ENCODE measurements at regions not wholly inside any gene's neighbourhood (a gene's known extent, or its start where the extent isn't known, plus 50 kb on each side); places are given as distances from the start of the nearest gene placed in this dataset.

DNA sequence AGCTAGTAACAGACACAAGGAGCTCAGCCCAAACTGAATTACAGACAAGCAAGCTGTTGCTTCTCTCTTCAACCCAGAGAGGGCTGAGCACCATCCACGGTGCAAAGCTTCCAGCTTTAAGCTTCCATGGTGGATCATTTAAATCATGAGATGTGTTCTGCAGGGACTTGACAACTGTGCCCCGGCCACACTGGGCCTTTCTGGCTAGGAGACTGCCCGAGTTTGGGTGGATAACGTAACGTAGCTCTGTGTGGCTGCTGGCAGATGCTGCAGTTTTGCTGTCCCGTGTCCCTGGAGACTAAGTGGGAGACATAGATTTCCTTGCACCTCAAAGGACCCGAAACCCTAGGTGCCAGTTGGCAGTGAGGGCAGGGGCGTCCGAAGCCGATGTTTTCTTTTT is 234.0 kb downstream of the IRX2 start:
- H3K79me2 ChIP-seq (ENCODE audit: control insufficient read depth, insufficient read depth, low read length, unreplicated experiment), result no peaks in the 10 kb centered on the region
- no peak overlapping the region for H3K4me3 ChIP-seq (ENCODE audit: low read depth, low read length)
- no peak overlapping the region for H3K27ac ChIP-seq (ENCODE audit: low read depth, low read length)
- no peaks in the 10 kb centered on the region for H3K4me1 ChIP-seq (ENCODE audit: control insufficient read depth, insufficient read depth, low read length, unreplicated experiment)
- no peaks in the 10 kb centered on the region for H3K27me3 ChIP-seq (ENCODE audit: insufficient read depth, low read length)
- no peak overlapping the region for H2AFZ ChIP-seq (ENCODE audit: low read length, unreplicated experiment)
- H3K36me3 ChIP-seq (ENCODE audit: insufficient read depth, low read length), result no peaks in the 10 kb centered on the region

- Histone ChIP-seq H3K4me1 (ENCODE audit: control insufficient read depth, insufficient read depth, low read length, unreplicated experiment) (no peaks in the 10 kb centered on the region), H3K27me3 (ENCODE audit: insufficient read depth, low read length) (no peaks in the 10 kb centered on the region), H3K79me2 (ENCODE audit: control insufficient read depth, insufficient read depth, low read length, unreplicated experiment) (no peaks in the 10 kb centered on the region), H3K4me3 (ENCODE audit: low read depth, low read length) (no peak overlapping the region), H2AFZ (ENCODE audit: low read length, unreplicated experiment) (no peak overlapping the region), H3K36me3 (ENCODE audit: insufficient read depth, low read length) (no peaks in the 10 kb centered on the region), H3K27ac (ENCODE audit: low read depth, low read length) (no peak overlapping the region)
Observed at GRCh38 chr5:2515180-2515764, 236.2 kb downstream of the IRX2 start.

DNA sequence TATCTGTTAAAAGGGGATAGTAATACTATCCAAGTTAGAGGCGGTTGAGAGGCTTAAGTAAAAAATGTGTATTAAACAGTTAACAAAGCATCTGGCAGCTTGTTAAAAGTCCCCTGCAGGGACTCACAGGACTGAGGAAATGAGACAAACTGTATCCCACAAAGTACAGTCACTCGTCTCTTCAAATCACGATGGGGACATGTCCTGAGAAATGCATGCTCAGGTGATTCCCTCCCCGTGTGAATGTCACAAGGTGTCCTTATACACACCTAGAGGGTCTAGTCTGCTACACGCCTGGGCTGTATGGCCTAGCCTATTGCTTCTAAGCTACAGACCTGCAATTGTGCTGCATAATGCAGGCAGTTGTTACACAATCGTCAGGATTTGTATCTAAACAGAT is 237.0 kb downstream of the IRX2 start:
- Histone ChIP-seq H3K4me1 (ENCODE audit: control insufficient read depth, insufficient read depth, low read length, unreplicated experiment) (no peaks in the 10 kb centered on the region), H3K27ac (ENCODE audit: low read depth, low read length) (no peak overlapping the region), H3K36me3 (ENCODE audit: insufficient read depth, low read length) (no peaks in the 10 kb centered on the region), H2AFZ (ENCODE audit: low read length, unreplicated experiment) (no peak overlapping the region), H3K79me2 (ENCODE audit: control insufficient read depth, insufficient read depth, low read length, unreplicated experiment) (no peaks in the 10 kb centered on the region), H3K27me3 (ENCODE audit: insufficient read depth, low read length) (no peaks in the 10 kb centered on the region), H3K4me3 (ENCODE audit: low read depth, low read length) (no peak overlapping the region)

DNA sequence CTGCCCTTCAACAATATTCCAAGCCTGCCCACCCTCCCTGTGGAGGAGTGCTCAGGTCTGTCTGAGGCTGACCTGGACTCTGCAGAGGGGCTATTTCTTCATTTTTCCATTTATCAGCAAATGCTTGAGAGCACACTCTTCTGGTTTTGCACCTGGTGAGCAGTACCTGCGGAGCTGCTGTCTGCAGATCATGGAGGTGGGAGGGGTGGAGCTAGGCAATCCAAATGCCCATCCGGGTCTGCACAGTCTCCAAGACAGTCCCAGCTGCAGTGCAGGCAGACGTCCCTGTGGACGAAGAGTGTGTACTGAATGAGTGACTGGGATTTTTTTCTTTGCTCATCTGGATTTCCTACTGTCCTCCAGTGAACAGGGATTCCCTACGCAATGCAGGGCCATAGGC is 239.8 kb downstream of the IRX2 start:
- Histone ChIP-seq H3K27ac (ENCODE audit: low read depth, low read length) (no peak overlapping the region), H3K4me1 (ENCODE audit: control insufficient read depth, insufficient read depth, low read length, unreplicated experiment) (no peaks in the 10 kb centered on the region), H3K36me3 (ENCODE audit: insufficient read depth, low read length) (no peaks in the 10 kb centered on the region), H3K79me2 (ENCODE audit: control insufficient read depth, insufficient read depth, low read length, unreplicated experiment) (no peaks in the 10 kb centered on the region), H3K4me3 (ENCODE audit: low read depth, low read length) (no peak overlapping the region), H2AFZ (ENCODE audit: low read length, unreplicated experiment) (no peak overlapping the region), H3K27me3 (ENCODE audit: insufficient read depth, low read length) (no peaks in the 10 kb centered on the region)

- Histone ChIP-seq H3K27ac (ENCODE audit: low read depth, low read length) (no peak overlapping the region), H3K4me3 (ENCODE audit: low read depth, low read length) (no peak overlapping the region), H3K79me2 (ENCODE audit: control insufficient read depth, insufficient read depth, low read length, unreplicated experiment) (no peaks in the 10 kb centered on the region), H2AFZ (ENCODE audit: low read length, unreplicated experiment) (no peak overlapping the region), H3K27me3 (ENCODE audit: insufficient read depth, low read length) (no peaks in the 10 kb centered on the region), H3K36me3 (ENCODE audit: insufficient read depth, low read length) (no peaks in the 10 kb centered on the region), H3K4me1 (ENCODE audit: control insufficient read depth, insufficient read depth, low read length, unreplicated experiment) (no peaks in the 10 kb centered on the region)
Observed at GRCh38 chr5:2511126-2511525, 240.4 kb downstream of the IRX2 start.

DNA sequence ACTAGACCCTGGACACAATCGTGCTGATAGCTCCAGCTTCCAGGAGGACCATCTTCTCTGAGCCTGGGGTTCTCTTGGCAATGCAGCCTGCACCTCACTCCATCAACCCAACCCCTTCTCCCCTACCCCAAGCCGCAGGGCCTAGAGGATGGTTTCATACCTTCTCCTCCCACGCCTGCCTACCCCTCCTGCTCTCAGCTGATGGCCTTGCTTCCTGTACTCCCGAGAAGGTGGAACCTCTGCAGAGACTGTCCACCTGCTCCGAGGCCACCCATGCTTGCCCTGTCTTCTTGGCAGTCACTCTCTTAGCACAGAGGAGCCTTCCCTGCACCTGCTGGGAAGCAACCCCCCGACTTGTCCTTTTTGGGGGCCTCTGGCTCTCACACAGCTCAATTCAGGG is 241.9 kb downstream of the IRX2 start:
- Histone ChIP-seq H3K27ac (ENCODE audit: low read depth, low read length) (no peak overlapping the region), H2AFZ (ENCODE audit: low read length, unreplicated experiment) (no peak overlapping the region), H3K79me2 (ENCODE audit: control insufficient read depth, insufficient read depth, low read length, unreplicated experiment) (no peaks in the 10 kb centered on the region), H3K4me1 (ENCODE audit: control insufficient read depth, insufficient read depth, low read length, unreplicated experiment) (no peaks in the 10 kb centered on the region), H3K27me3 (ENCODE audit: insufficient read depth, low read length) (no peaks in the 10 kb centered on the region), H3K36me3 (ENCODE audit: insufficient read depth, low read length) (no peaks in the 10 kb centered on the region), H3K4me3 (ENCODE audit: low read depth, low read length) (no peak overlapping the region)

DNA sequence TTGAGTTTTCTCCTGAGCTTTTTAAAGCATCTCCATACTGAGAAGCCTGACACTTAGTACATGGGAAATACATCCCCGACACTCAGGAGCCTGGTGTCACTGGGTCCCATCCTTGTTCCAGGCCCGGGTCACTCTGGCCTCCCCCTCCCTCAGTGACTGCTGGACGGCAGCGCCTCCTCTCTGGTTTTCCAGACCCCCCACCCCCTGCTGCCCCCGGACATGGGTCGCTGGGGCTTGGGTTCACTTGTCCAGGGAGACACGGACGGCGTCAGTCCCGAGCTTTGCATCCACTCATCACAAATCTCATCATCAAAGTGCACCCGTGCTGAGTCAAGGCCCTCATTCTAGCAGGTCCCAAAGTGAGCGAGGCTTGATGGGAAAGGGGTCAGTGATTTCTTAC is 243.0 kb downstream of the IRX2 start:
- H3K36me3 ChIP-seq (ENCODE audit: insufficient read depth, low read length), result no peaks in the 10 kb centered on the region
- no peak overlapping the region for H3K27ac ChIP-seq (ENCODE audit: low read depth, low read length)
- H3K79me2 ChIP-seq (ENCODE audit: control insufficient read depth, insufficient read depth, low read length, unreplicated experiment), result no peaks in the 10 kb centered on the region
- no peak overlapping the region for H3K4me3 ChIP-seq (ENCODE audit: low read depth, low read length)
- H3K27me3 ChIP-seq (ENCODE audit: insufficient read depth, low read length), result no peaks in the 10 kb centered on the region
- H3K4me1 ChIP-seq (ENCODE audit: control insufficient read depth, insufficient read depth, low read length, unreplicated experiment), result no peaks in the 10 kb centered on the region
- H2AFZ ChIP-seq (ENCODE audit: low read length, unreplicated experiment), result no peak overlapping the region

- Histone ChIP-seq H3K27ac (ENCODE audit: low read depth, low read length) (no peak overlapping the region), H3K27me3 (ENCODE audit: insufficient read depth, low read length) (no peaks in the 10 kb centered on the region), H3K4me3 (ENCODE audit: low read depth, low read length) (no peak overlapping the region), H2AFZ (ENCODE audit: low read length, unreplicated experiment) (no peak overlapping the region), H3K79me2 (ENCODE audit: control insufficient read depth, insufficient read depth, low read length, unreplicated experiment) (no peaks in the 10 kb centered on the region), H3K4me1 (ENCODE audit: control insufficient read depth, insufficient read depth, low read length, unreplicated experiment) (no peaks in the 10 kb centered on the region), H3K36me3 (ENCODE audit: insufficient read depth, low read length) (no peaks in the 10 kb centered on the region)
Observed at GRCh38 chr5:2507611-2508010, 243.9 kb downstream of the IRX2 start.

- no peaks in the 10 kb centered on the region for H3K4me1 ChIP-seq (ENCODE audit: control insufficient read depth, insufficient read depth, low read length, unreplicated experiment)
- H3K4me3 ChIP-seq (ENCODE audit: low read depth, low read length), result no peak overlapping the region
- no peak overlapping the region for H3K27ac ChIP-seq (ENCODE audit: low read depth, low read length)
- H3K36me3 ChIP-seq (ENCODE audit: insufficient read depth, low read length), result no peaks in the 10 kb centered on the region
- H3K27me3 ChIP-seq (ENCODE audit: insufficient read depth, low read length), result no peaks in the 10 kb centered on the region
- no peaks in the 10 kb centered on the region for H3K79me2 ChIP-seq (ENCODE audit: control insufficient read depth, insufficient read depth, low read length, unreplicated experiment)
- H2AFZ ChIP-seq (ENCODE audit: low read length, unreplicated experiment), result no peak overlapping the region
Observed at GRCh38 chr5:2506603-2507002, 244.9 kb downstream of the IRX2 start.

- H2AFZ ChIP-seq (ENCODE audit: low read length, unreplicated experiment), result no peak overlapping the region
- H3K27ac ChIP-seq (ENCODE audit: low read depth, low read length), result no peak overlapping the region
- H3K27me3 ChIP-seq (ENCODE audit: insufficient read depth, low read length), result no peaks in the 10 kb centered on the region
- no peaks in the 10 kb centered on the region for H3K4me1 ChIP-seq (ENCODE audit: control insufficient read depth, insufficient read depth, low read length, unreplicated experiment)
- no peaks in the 10 kb centered on the region for H3K36me3 ChIP-seq (ENCODE audit: insufficient read depth, low read length)
- no peaks in the 10 kb centered on the region for H3K79me2 ChIP-seq (ENCODE audit: control insufficient read depth, insufficient read depth, low read length, unreplicated experiment)
- no peak overlapping the region for H3K4me3 ChIP-seq (ENCODE audit: low read depth, low read length)
Observed at GRCh38 chr5:2505217-2505616, 246.3 kb downstream of the IRX2 start.

- Histone ChIP-seq H3K4me1 (ENCODE audit: control insufficient read depth, insufficient read depth, low read length, unreplicated experiment) (no peaks in the 10 kb centered on the region), H3K36me3 (ENCODE audit: insufficient read depth, low read length) (no peaks in the 10 kb centered on the region), H3K27ac (ENCODE audit: low read depth, low read length) (no peak overlapping the region), H3K4me3 (ENCODE audit: low read depth, low read length) (no peak overlapping the region), H3K79me2 (ENCODE audit: control insufficient read depth, insufficient read depth, low read length, unreplicated experiment) (no peaks in the 10 kb centered on the region), H3K27me3 (ENCODE audit: insufficient read depth, low read length) (no peaks in the 10 kb centered on the region), H2AFZ (ENCODE audit: low read length, unreplicated experiment) (no peak overlapping the region)
Observed at GRCh38 chr5:2502970-2503594, 248.4 kb downstream of the IRX2 start.
